Stimulated activated CD4-positive, alpha-beta T cell treated with anti-CD3 and anti-CD28 coated beads, Interleukin-4, amount 100 ng/mL, for 24 hours (primary cell): ENCODE measurements at regions not wholly inside any gene's neighbourhood (a gene's known extent, or its start where the extent isn't known, plus 50 kb on each side); places are given as distances from the start of the nearest gene placed in this dataset.
"Not testable (repeated sequence)": the region's sequence is repeated elsewhere in the genome, so short reads cannot be mapped to it uniquely, and the experiment has no call there.

Source experiments
- DNase-seq: peaks from one replicate; pipeline ENCODE4 v3.0.0-alpha.2; 2020

- DNase-seq = no peak
These were observed 87.1 kb upstream of the KCNA1 start for GRCh38 chr12:4822572-4822971.

GRCh38 chr12:4824380-4824779 lies 85.3 kb upstream of the KCNA1 start:
- DNase-seq = no peak

GRCh38 chr12:4825011-4825858 lies 84.5 kb upstream of the KCNA1 start:
- no peak for DNase-seq

GRCh38 chr12:4826909-4827308 lies 82.8 kb upstream of the KCNA1 start:
- DNase-seq = no peak

GRCh38 chr12:4828176-4828575 lies 81.5 kb upstream of the KCNA1 start:
- DNase-seq = no peak

GRCh38 chr12:4829161-4829792 lies 80.4 kb upstream of the KCNA1 start:
- DNase-seq = no peak

GRCh38 chr12:4829793-4830162 lies 79.9 kb upstream of the KCNA1 start:
- no peak for DNase-seq

GRCh38 chr12:4830556-4831210 lies 79.0 kb upstream of the KCNA1 start:
- no peak for DNase-seq

- no peak for DNase-seq
These were observed 76.7 kb upstream of the KCNA1 start for GRCh38 chr12:4833053-4833452.

- DNase-seq = no peak
These were observed 76.2 kb upstream of the KCNA1 start for GRCh38 chr12:4833524-4833923.

- DNase-seq = not testable (repeated sequence)
These were observed 67.3 kb upstream of the KCNA1 start for GRCh38 chr12:4842401-4842800.

GRCh38 chr12:4843907-4844306 lies 65.8 kb upstream of the KCNA1 start:
- DNase-seq = no peak

GRCh38 chr12:4847713-4848112 lies 62.0 kb upstream of the KCNA1 start:
- DNase-seq = no peak

GRCh38 chr12:4849115-4849541 lies 60.6 kb upstream of the KCNA1 start:
- peak; percentile 25 for DNase-seq

GRCh38 chr12:4849795-4850345 lies 59.8 kb upstream of the KCNA1 start:
- DNase-seq = no peak

GRCh38 chr12:4850857-4851380 lies 58.8 kb upstream of the KCNA1 start:
- no peak for DNase-seq

GRCh38 chr12:4852308-4852707 lies 57.4 kb upstream of the KCNA1 start:
- DNase-seq = no peak

- DNase-seq = no peak
These were observed 56.8 kb upstream of the KCNA1 start for GRCh38 chr12:4852911-4853310.

GRCh38 chr12:4855121-4855924 lies 54.4 kb upstream of the KCNA1 start:
- peak; percentile 58 for DNase-seq

- no peak for DNase-seq
These were observed 53.1 kb upstream of the KCNA1 start for GRCh38 chr12:4856596-4856995.

GRCh38 chr12:4857472-4858291 lies 52.0 kb upstream of the KCNA1 start:
- DNase-seq = peak; percentile 76

GRCh38 chr12:4858386-4858785 lies 51.3 kb upstream of the KCNA1 start:
- no peak for DNase-seq
